OCI-LY1 (cell line): ENCODE measurements at regions not wholly inside any gene's neighbourhood (a gene's known extent, or its start where the extent isn't known, plus 50 kb on each side); places are given as distances from the start of the nearest gene placed in this dataset.

Experiments used
- H2AFZ ChIP-seq: fragments of 200-600 bp; sonication (generic), shearing (Covaris generic); 2 replicates; pipeline ENCODE4 v1.6.0; 2014; ENCODE audit warnings: antibody characterized with exemption, mild to moderate bottlenecking, low read length
- H3F3A ChIP-seq: fragments of 200-600 bp; sonication (generic), shearing (Covaris generic); 2 replicates; pipeline ENCODE4 v1.6.0; 2014; ENCODE audit warnings: mild to moderate bottlenecking, antibody characterized with exemption, low read length, moderate library complexity; ENCODE audit not compliant: insufficient read depth
- H3K27ac ChIP-seq: fragments of 200-600 bp; sonication (generic); 2 replicates; pipeline ENCODE4 v1.5.1; 2014; ENCODE audit warnings: low read length, mixed run types, mild to moderate bottlenecking, low read depth; ENCODE audit not compliant: poor library complexity, severe bottlenecking
- H3K27me3 ChIP-seq: fragments of 200-600 bp; sonication (generic); 2 replicates; pipeline ENCODE4 v1.6.0; 2014; ENCODE audit warnings: antibody characterized with exemption, mild to moderate bottlenecking, low read length, moderate library complexity; ENCODE audit not compliant: insufficient read depth
- H3K36me3 ChIP-seq: fragments of 200-600 bp; sonication (generic); 2 replicates; pipeline ENCODE4 v1.6.1; 2014; ENCODE audit warnings: mild to moderate bottlenecking, antibody characterized with exemption, low read length, moderate library complexity, mixed read lengths; ENCODE audit not compliant: insufficient read depth
- H3K4me1 ChIP-seq: fragments of 200-600 bp; sonication (generic); 2 replicates; pipeline ENCODE4 v1.5.1; 2014; ENCODE audit warnings: mild to moderate bottlenecking, low read length, moderate library complexity; ENCODE audit not compliant: insufficient read depth, severe bottlenecking
- H3K4me2 ChIP-seq: fragments of 200-600 bp; sonication (generic), shearing (Covaris generic); 2 replicates; pipeline ENCODE4 v1.6.1; 2014; ENCODE audit warnings: low read length
- H3K4me3 ChIP-seq: fragments of 200-600 bp; sonication (generic); 2 replicates; pipeline ENCODE4 v1.5.1; 2014; ENCODE audit warnings: low read length, low read depth, mild to moderate bottlenecking, mixed read lengths; ENCODE audit not compliant: poor library complexity, severe bottlenecking
- H3K79me2 ChIP-seq: fragments of 200-600 bp; shearing (Covaris generic); 2 replicates; pipeline ENCODE4 v1.6.1; 2016; ENCODE audit warnings: mixed run types, low read length, mixed read lengths; ENCODE audit not compliant: insufficient read depth
- H3K9ac ChIP-seq: fragments of 200-600 bp; sonication (generic), shearing (Covaris generic); 2 replicates; pipeline ENCODE4 v1.6.1; 2014; ENCODE audit warnings: mild to moderate bottlenecking, low read length, mixed read lengths
- H3K9me2 ChIP-seq: fragments of 200-600 bp; sonication (generic), shearing (Covaris generic); 2 replicates; pipeline ENCODE4 v1.6.1; 2014; ENCODE audit warnings: low read depth, mild to moderate bottlenecking, low read length, mixed read lengths
- H3K9me3 ChIP-seq: fragments of 200-600 bp; shearing (Covaris generic); 2 replicates; pipeline ENCODE4 v1.6.1; 2014; ENCODE audit warnings: low read length, mixed read lengths
- H4K20me1 ChIP-seq: fragments of 200-600 bp; sonication (generic), shearing (Covaris generic); 2 replicates; pipeline ENCODE4 v1.6.0; 2016; ENCODE audit warnings: mild to moderate bottlenecking, low read length; ENCODE audit not compliant: insufficient read depth
- CTCF ChIP-seq: fragments of 200-600 bp; sonication (generic), shearing (Covaris generic); IDR thresholded peaks from 2 replicates; pipeline ENCODE4 v1.5.1; 2017; ENCODE audit warnings: mild to moderate bottlenecking, antibody characterized with exemption, low read length, moderate library complexity, mixed read lengths
- EZH2 ChIP-seq: fragments of 200-600 bp; sonication (generic), shearing (Covaris generic); IDR thresholded peaks from 2 replicates; pipeline ENCODE4 v1.8.0; 2017; ENCODE audit warnings: borderline replicate concordance, mixed run types, mild to moderate bottlenecking, antibody characterized with exemption, low read length, moderate library complexity, mixed read lengths

GRCh38 chr16:61179561-61179960 lies 856.7 kb downstream of the CDH8 start:
- no peaks in the 10 kb centered on the region for H3K36me3 ChIP-seq
- no peak overlapping the region for H2AFZ ChIP-seq
- no peak overlapping the region for H3K9ac ChIP-seq
- no peaks in the 10 kb centered on the region for H3F3A ChIP-seq
- no peaks in the 10 kb centered on the region for H3K9me3 ChIP-seq
- no peaks in the 10 kb centered on the region for H4K20me1 ChIP-seq
- H3K4me1 ChIP-seq, result no peaks in the 10 kb centered on the region
- H3K4me2 ChIP-seq, result no peak overlapping the region
- no peak overlapping the region for H3K27ac ChIP-seq
- no peak for TF ChIP-seq CTCF
- TF ChIP-seq EZH2, result no peak
- H3K27me3 ChIP-seq, result no peaks in the 10 kb centered on the region
- no peaks in the 10 kb centered on the region for H3K79me2 ChIP-seq
- no peaks in the 10 kb centered on the region for H3K9me2 ChIP-seq
- no peak overlapping the region for H3K4me3 ChIP-seq

- TF ChIP-seq EZH2 (no peak), CTCF (no peak)
- Histone ChIP-seq H3K4me3 (no peak overlapping the region), H3K9ac (no peak overlapping the region), H2AFZ (no peak overlapping the region), H3K79me2 (no peaks in the 10 kb centered on the region), H4K20me1 (no peaks in the 10 kb centered on the region), H3F3A (no peaks in the 10 kb centered on the region), H3K4me1 (no peaks in the 10 kb centered on the region), H3K9me2 (no peaks in the 10 kb centered on the region), H3K9me3 (no peaks in the 10 kb centered on the region), H3K27ac (no peak overlapping the region), H3K36me3 (no peaks in the 10 kb centered on the region), H3K27me3 (no peaks in the 10 kb centered on the region), H3K4me2 (no peak overlapping the region)
Observed at GRCh38 chr16:61165797-61166196, 870.4 kb downstream of the CDH8 start.

- Histone ChIP-seq H2AFZ (no peak overlapping the region), H3K27me3 (no peaks in the 10 kb centered on the region), H4K20me1 (no peaks in the 10 kb centered on the region), H3K4me2 (no peak overlapping the region), H3K4me1 (no peaks in the 10 kb centered on the region), H3F3A (no peaks in the 10 kb centered on the region), H3K79me2 (no peaks in the 10 kb centered on the region), H3K9me3 (no peaks in the 10 kb centered on the region), H3K27ac (no peak overlapping the region), H3K36me3 (no peaks in the 10 kb centered on the region), H3K9me2 (no peaks in the 10 kb centered on the region), H3K9ac (no peak overlapping the region), H3K4me3 (no peak overlapping the region)
- TF ChIP-seq CTCF (no peak), EZH2 (no peak)
Observed at GRCh38 chr16:61150351-61150750, 885.9 kb downstream of the CDH8 start.
